ENCODE measurements at regions not wholly inside any gene's neighbourhood (a gene's known extent, or its start where the extent isn't known, plus 50 kb on each side); places are given as distances from the start of the nearest gene placed in this dataset.

GRCh38 chr10:128537834-128538330, 411.7 kb upstream of the MKI67 start:
- H3K4me3 ChIP-seq (ENCODE audit: low read depth, low read length), result no peak overlapping the region
- no peak for TF ChIP-seq CTCF (IDR thresholded peaks at IDR 0.05; ENCODE audit: insufficient read depth, low read depth, low read length, missing control alignments)

GRCh38 chr10:128538671-128539070, 412.4 kb upstream of the MKI67 start:
- DNase-seq (ENCODE audit: low read depth), result no peak
- H3K4me3 ChIP-seq (ENCODE audit: low read depth, low read length), result no peak overlapping the region
- no peak for TF ChIP-seq CTCF (IDR thresholded peaks at IDR 0.05; ENCODE audit: insufficient read depth, low read depth, low read length, missing control alignments)

More at GRCh38 chr10:128537834-128538330, 411.7 kb upstream of the MKI67 start:
- DNase-seq (ENCODE audit: low read depth), result no peak

DNA sequence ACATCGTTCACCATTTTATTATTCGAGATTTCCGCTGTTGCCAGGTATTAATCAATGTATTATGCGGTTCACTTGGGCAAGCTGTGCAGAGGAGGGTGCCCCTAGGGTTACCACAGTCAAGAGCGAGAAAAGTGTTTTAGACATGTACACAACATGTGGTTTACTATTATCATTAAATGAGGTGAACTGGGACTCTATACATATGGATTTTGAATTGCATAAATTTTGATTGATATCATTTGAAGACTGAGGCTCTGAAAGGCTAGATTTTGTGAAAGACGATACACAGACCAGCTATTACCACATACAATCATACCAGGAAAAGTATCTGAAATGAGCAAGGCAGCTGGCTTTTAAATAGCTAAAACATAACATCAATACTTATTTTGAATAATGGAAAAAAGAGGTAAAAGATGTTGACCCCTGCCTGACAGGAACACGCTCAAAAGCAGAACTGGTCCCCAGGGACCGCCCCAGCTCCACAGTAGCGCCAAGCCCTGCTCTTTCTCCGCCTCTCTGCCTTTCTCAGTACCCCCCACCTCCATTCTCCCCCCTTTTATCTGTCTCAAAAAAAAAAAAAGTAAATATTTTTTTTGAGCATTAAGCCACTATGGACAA, 413.4 kb upstream of the MKI67 start:
- H3K4me3 ChIP-seq (ENCODE audit: low read depth, low read length), result no peak overlapping the region
- no peak for DNase-seq (ENCODE audit: low read depth)
- TF ChIP-seq CTCF (IDR thresholded peaks at IDR 0.05; ENCODE audit: insufficient read depth, low read depth, low read length, missing control alignments), result no peak

DNA sequence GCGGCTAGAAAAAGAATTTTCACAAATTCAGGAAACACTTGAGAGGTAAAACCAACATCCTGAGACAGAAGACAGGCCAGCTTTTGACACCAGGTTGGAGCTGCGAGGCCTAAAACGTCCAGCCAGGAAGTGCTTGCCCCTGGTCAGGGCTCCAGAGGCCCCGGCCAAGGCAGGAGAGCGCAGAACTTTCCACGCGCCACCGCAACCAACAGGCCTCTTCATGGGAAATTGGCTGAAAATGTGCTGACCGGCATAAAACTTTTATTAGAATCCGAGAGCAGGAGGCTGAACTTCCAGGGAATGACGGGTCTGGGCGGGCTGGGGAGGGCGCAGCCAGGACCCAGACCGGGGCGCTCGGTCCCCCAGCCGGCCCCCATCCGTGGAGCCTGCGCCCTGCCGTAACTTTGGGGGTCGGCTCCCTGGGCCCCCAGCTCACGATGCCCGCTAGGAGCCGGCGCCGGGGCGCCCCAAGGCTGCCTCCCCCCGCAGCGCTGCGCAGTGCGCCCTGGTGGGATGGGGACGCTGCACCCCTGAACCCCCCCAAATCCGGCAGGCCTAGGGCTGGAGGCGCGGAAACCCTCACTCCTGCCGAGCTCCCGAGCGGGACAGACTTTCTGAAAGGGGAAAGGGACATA, 414.0 kb upstream of the MKI67 start:
- TF ChIP-seq CTCF (IDR thresholded peaks at IDR 0.05; ENCODE audit: insufficient read depth, low read depth, low read length, missing control alignments), result no peak
- H3K4me3 ChIP-seq (ENCODE audit: low read depth, low read length), result no peak overlapping the region

DNA sequence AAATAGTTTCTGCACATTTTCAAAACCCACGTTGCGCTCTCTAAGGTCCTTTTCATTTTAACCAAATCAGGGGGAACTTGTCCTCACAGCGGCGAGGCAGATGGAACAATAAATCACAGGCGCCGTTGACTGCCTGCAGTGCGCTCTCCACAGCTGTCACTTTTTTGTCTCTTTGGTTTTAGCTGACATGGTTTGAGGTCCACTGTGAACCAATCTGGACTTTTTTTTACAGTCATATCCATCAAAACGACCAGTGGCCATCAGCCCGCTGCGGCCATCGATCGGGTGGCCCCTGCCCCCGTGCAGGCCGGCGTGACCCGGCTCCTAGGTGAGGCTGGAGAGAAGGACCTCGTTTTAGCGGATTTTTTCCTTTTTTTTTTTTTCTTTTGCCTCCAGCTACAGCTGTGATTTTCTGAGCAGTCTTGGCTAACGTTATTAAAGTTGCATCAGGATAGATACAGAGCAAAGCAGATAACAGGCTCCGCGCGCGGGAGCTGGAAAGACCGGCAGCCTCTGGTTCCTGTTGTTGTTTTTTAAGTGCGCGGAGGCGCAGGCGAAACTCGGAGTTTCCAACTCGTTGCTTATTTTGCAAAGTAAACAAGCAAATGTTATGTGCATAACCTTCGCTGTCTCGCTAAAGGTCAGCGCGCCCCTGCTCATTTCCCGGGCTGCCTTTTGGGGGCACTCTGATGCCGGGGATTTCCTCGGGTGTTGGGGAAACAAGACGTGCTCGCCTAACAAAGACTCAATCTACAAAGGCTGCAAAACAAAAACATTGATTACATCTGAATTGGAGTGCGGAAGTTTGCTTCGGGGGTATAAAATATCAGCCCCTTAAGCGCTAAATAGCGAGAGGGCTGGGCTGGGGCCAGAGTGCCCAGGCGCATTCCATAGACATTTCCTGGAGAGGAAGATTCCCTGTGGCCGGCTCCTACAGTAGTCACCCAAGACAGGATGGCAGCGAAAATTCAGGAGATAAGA, 414.8 kb upstream of the MKI67 start:
- no peak for DNase-seq (ENCODE audit: low read depth)
- H3K4me3 ChIP-seq (ENCODE audit: low read depth, low read length), result no peak overlapping the region
- TF ChIP-seq CTCF (IDR thresholded peaks at IDR 0.05; ENCODE audit: insufficient read depth, low read depth, low read length, missing control alignments), result no peak

More for the DNA sequence above, 414.0 kb upstream of the MKI67 start:
- DNase-seq (ENCODE audit: low read depth), result no peak

GRCh38 chr10:128541926-128542475, 415.8 kb upstream of the MKI67 start:
- TF ChIP-seq CTCF (IDR thresholded peaks at IDR 0.05; ENCODE audit: insufficient read depth, low read depth, low read length, missing control alignments), result no peak
- DNase-seq (ENCODE audit: low read depth), result no peak
- H3K4me3 ChIP-seq (ENCODE audit: low read depth, low read length), result no peak overlapping the region

Measured in GM12865 (cell line).